ENCODE measurements at regions not wholly inside any gene's neighbourhood (a gene's known extent, or its start where the extent isn't known, plus 50 kb on each side); places are given as distances from the start of the nearest gene placed in this dataset.

DNA sequence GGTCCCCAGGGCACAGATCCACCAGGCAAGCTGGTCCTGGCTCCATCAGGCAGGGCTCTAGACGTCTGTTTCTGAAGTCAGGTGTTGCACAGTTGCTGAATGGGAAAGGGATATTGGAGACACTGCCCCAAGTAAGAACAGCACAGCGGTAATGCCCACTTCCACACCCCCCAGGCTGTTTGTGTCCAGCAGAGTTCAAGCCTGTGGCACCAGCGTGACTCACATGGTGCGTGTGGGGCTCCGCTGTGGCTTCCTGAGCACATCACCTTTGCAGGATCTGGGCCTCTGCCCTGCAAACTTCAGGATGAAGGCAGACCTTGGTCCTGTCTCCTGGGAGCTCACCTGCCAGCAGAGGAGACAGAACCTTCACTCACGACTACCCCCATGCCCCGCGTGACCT, 203.3 kb downstream of the TFCP2L1 start:
- TF ChIP-seq, protein P1, sequence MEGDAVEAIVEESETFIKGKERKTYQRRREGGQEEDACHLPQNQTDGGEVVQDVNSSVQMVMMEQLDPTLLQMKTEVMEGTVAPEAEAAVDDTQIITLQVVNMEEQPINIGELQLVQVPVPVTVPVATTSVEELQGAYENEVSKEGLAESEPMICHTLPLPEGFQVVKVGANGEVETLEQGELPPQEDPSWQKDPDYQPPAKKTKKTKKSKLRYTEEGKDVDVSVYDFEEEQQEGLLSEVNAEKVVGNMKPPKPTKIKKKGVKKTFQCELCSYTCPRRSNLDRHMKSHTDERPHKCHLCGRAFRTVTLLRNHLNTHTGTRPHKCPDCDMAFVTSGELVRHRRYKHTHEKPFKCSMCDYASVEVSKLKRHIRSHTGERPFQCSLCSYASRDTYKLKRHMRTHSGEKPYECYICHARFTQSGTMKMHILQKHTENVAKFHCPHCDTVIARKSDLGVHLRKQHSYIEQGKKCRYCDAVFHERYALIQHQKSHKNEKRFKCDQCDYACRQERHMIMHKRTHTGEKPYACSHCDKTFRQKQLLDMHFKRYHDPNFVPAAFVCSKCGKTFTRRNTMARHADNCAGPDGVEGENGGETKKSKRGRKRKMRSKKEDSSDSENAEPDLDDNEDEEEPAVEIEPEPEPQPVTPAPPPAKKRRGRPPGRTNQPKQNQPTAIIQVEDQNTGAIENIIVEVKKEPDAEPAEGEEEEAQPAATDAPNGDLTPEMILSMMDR (conservative IDR thresholded peaks at IDR 0.05) = no peak
- no peak overlapping the region for H3K27ac Mint-ChIP-seq
- H3K27me3 Mint-ChIP-seq (ENCODE audit: insufficient read depth) = peaks cover 53% of the 10 kb centered on the region
- no peak for DNase-seq
- Histone ChIP-seq H3K4me1 (ENCODE audit: control insufficient read depth, insufficient read depth, low read length) (no peaks in the 10 kb centered on the region), H3K9ac (ENCODE audit: extremely low read depth, low read length, poor library complexity, severe bottlenecking) (no peak overlapping the region), H3K27ac (ENCODE audit: low read depth, low read length) (no peak overlapping the region), H3K4me3 (ENCODE audit: low read length) (no peak overlapping the region), H3K27me3 (ENCODE audit: control insufficient read depth, insufficient read depth, low read length, poor library complexity, severe bottlenecking) (peaks cover 16% of the 10 kb centered on the region), H3K9me3 (ENCODE audit: control insufficient read depth, low read length) (no peaks in the 10 kb centered on the region), H3K36me3 (ENCODE audit: control insufficient read depth, insufficient read depth, low read length) (no peaks in the 10 kb centered on the region)
- H3K4me1 Mint-ChIP-seq = peaks cover 3% of the 10 kb centered on the region
- H3K36me3 Mint-ChIP-seq (ENCODE audit: low read depth) = no peaks in the 10 kb centered on the region
- H3K9me3 Mint-ChIP-seq = no peaks in the 10 kb centered on the region
- 89 to 91% methylated on average over 5 to 8 of the region's 8 CpGs for WGBS, 2 experiments (ENCODE audit: insufficient coverage in 1 of 2, insufficient read length in 1 of 2)
- no peak overlapping the region for H3K4me3 Mint-ChIP-seq

DNA sequence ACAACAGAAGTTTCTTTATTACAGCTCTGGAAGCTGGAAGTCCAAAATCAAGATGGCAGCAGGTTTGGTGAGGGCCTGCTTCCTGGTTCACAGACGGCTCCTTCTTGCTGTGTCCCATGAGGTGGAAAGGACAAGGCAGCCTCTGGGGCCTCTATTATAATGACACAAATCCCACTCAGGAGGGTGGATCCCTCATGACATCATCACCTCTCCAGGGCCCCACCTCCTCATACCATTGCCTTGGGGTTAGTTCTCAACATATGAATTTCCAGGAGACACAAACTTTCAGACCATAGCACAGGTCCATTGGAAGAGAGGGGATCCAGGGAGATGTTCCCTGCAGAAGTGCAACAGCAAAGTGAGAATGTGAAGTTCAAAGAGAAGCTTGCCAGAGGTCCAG, 202.8 kb downstream of the TFCP2L1 start:
- Mint-ChIP-seq H3K4me3 (no peak overlapping the region), H3K9me3 (no peaks in the 10 kb centered on the region), H3K27me3 (ENCODE audit: insufficient read depth) (peaks cover 48% of the 10 kb centered on the region), H3K36me3 (ENCODE audit: low read depth) (no peaks in the 10 kb centered on the region), H3K27ac (no peak overlapping the region), H3K4me1 (peaks cover 2% of the 10 kb centered on the region)
- no peak for DNase-seq
- TF ChIP-seq, protein P1 (conservative IDR thresholded peaks at IDR 0.05) = no peak
- 91 to 100% methylated on average over 1 of the region's 1 CpG for whole genome bisulfite sequencing, 2 experiments (ENCODE audit: insufficient coverage in 1 of 2, insufficient read length in 1 of 2)
- no peak overlapping the region for H3K9ac ChIP-seq (ENCODE audit: extremely low read depth, low read length, poor library complexity, severe bottlenecking)
- H3K36me3 ChIP-seq (ENCODE audit: control insufficient read depth, insufficient read depth, low read length) = no peaks in the 10 kb centered on the region
- H3K4me3 ChIP-seq (ENCODE audit: low read length) = no peak overlapping the region
- no peaks in the 10 kb centered on the region for H3K9me3 ChIP-seq (ENCODE audit: control insufficient read depth, low read length)
- no peaks in the 10 kb centered on the region for H3K4me1 ChIP-seq (ENCODE audit: control insufficient read depth, insufficient read depth, low read length)
- no peak overlapping the region for H3K27ac ChIP-seq (ENCODE audit: low read depth, low read length)
- H3K27me3 ChIP-seq (ENCODE audit: control insufficient read depth, insufficient read depth, low read length, poor library complexity, severe bottlenecking) = peaks cover 13% of the 10 kb centered on the region

DNA sequence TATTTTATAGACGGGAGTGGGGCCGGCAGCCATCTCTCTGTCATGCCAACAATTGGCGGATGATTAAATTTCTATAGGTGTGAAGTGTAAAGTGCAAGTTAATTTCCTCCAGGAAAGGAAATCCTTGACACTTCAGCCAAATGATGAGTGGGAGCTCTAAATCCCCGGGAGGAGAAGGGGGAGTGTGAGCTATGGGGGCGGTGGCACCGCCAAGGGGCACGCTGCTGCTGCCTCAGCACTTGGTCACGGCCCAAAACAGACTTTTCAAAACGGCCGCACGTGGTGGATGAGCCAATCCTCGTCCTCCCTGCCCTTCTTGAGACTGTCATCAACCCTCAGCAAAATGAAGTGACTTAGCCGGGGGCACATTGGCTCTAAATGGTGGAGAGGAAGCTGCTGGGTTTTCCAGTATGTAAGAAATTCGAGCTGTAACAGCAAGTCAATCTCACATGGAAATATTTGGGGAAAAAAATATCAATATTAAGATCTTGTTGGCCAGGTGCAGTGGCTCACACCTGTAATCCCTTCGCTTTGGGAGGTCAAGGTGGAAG, 200.8 kb downstream of the TFCP2L1 start:
- H3K27me3 Mint-ChIP-seq (ENCODE audit: insufficient read depth) = peaks cover 29% of the 10 kb centered on the region
- no peak overlapping the region for H3K9ac ChIP-seq (ENCODE audit: extremely low read depth, low read length, poor library complexity, severe bottlenecking)
- no peak for DNase-seq
- H3K4me3 Mint-ChIP-seq = no peak overlapping the region
- H3K4me1 Mint-ChIP-seq = peaks cover 2% of the 10 kb centered on the region
- H3K27ac ChIP-seq (ENCODE audit: low read depth, low read length) = no peak overlapping the region
- 84 to 89% methylated on average over 5 to 15 of the region's 15 CpGs for WGBS, 2 experiments (ENCODE audit: insufficient coverage in 1 of 2, insufficient read length in 1 of 2)
- no peak overlapping the region for H3K4me3 ChIP-seq (ENCODE audit: low read length)
- no peak overlapping the region for H3K27ac Mint-ChIP-seq
- H3K27me3 ChIP-seq (ENCODE audit: control insufficient read depth, insufficient read depth, low read length, poor library complexity, severe bottlenecking) = no peaks in the 10 kb centered on the region
- H3K4me1 ChIP-seq (ENCODE audit: control insufficient read depth, insufficient read depth, low read length) = no peaks in the 10 kb centered on the region
- no peaks in the 10 kb centered on the region for H3K36me3 Mint-ChIP-seq (ENCODE audit: low read depth)
- H3K9me3 Mint-ChIP-seq = no peaks in the 10 kb centered on the region
- TF ChIP-seq, protein P1 (conservative IDR thresholded peaks at IDR 0.05) = no peak
- no peaks in the 10 kb centered on the region for H3K9me3 ChIP-seq (ENCODE audit: control insufficient read depth, low read length)
- H3K36me3 ChIP-seq (ENCODE audit: control insufficient read depth, insufficient read depth, low read length) = no peaks in the 10 kb centered on the region
